K562 (cell line): ENCODE measurements at regions not wholly inside any gene's neighbourhood (a gene's known extent, or its start where the extent isn't known, plus 50 kb on each side); places are given as distances from the start of the nearest gene placed in this dataset.

Source experiments
- ATAC-seq: fragments of 200-7000 bp; cut with Tn5 transposase; 3 replicates; pipeline ENCODE4 v1.9.1; 2020; ENCODE audit warnings: moderate library complexity
- BruUV-seq: library from RNA; stranded (reverse); fragments of 400-500 nt; replicated peaks from 2 replicates; lab custom pipeline; 2021; lab: Mats Ljungman, UMichigan
- CTCF ChIA-PET: fragments of 300-600 bp; formaldehyde crosslinking; extraction: SDS; loops from one replicate; lab custom pipeline; 2021; ENCODE audit warnings: low intra/inter-chr PET ratio; lab: Yijun Ruan, JAX
- POLR2A ChIA-PET: fragments of 300-600, 350-650 bp; sonication (Branson Sonifier 250); formaldehyde crosslinking; extraction: SDS; loops from one replicate; lab custom pipeline; 2021; ENCODE audit warnings: antibody characterized with exemption, inconsistent platforms; lab: Yijun Ruan, JAX
- DNase-seq, 4 experiments: peaks; one replicate each; pipeline versions ENCODE4 v3.0.0 to v3.0.0-alpha.2; 2011 to 2018; ENCODE audit warnings: low spot score in 3 of 4, mixed read lengths in 3 of 4; ENCODE audit errors: extremely low read depth in 1 of 4
- FAIRE-seq: peaks from 2 replicates; lab custom pipeline; 2011; peaks lifted over from hg19 to GRCh38; lab: Jason Lieb, UNC
- H2AFZ ChIP-seq: 2 replicates; pipeline ENCODE4 v1.6.0; 2011; ENCODE audit warnings: low read depth, low read length, control low read depth, inconsistent platforms
- H3K27ac ChIP-seq: fragments of 200-600 bp; 3 replicates; pipeline ENCODE4 v1.8.0; 2011; ENCODE audit warnings: low read depth, mild to moderate bottlenecking, control low read depth, inconsistent platforms, low read length, moderate library complexity, mixed read lengths; ENCODE audit errors: extremely low read depth
- H3K27me3 ChIP-seq, 2 experiments: fragments of 300-600 bp in 1 of 2; 2 replicates in 1 of 2; 3 replicates in 1 of 2; pipeline versions ENCODE4 v1.6.0 to v1.8.0; 2011; ENCODE audit warnings: inconsistent platforms in 2 of 2, low read length in 2 of 2, mild to moderate bottlenecking in 1 of 2, mixed read lengths in 1 of 2, moderate library complexity in 1 of 2; ENCODE audit not compliant: control insufficient read depth in 2 of 2, insufficient read depth in 2 of 2
- H3K36me3 ChIP-seq: fragments of 300-600 bp; 3 replicates; pipeline ENCODE4 v1.8.0; 2011; ENCODE audit warnings: mild to moderate bottlenecking, low read length, inconsistent platforms; ENCODE audit not compliant: control insufficient read depth, insufficient read depth
- H3K4me1 ChIP-seq, 2 experiments: fragments of 200-600 bp in 1 of 2; replicated peaks in 1 of 2; 2 replicates in 1 of 2; 3 replicates in 1 of 2; pipeline versions ENCODE4 v1.5.1 to v1.8.0; 2011; ENCODE audit warnings: inconsistent platforms in 2 of 2, low read length in 2 of 2, mild to moderate bottlenecking in 1 of 2, mixed read lengths in 1 of 2, moderate library complexity in 1 of 2; ENCODE audit not compliant: control insufficient read depth in 2 of 2, insufficient read depth in 2 of 2
- H3K4me2 ChIP-seq: 2 replicates; pipeline ENCODE4 v1.6.1; 2011; ENCODE audit warnings: low read length, control low read depth, inconsistent platforms, mixed read lengths; ENCODE audit not compliant: insufficient read depth
- H3K4me3 ChIP-seq: fragments of 200-600 bp; sonication (generic), shearing (Covaris generic); 2 replicates; pipeline ENCODE4 v1.5.1; 2016; ENCODE audit warnings: control low read depth, inconsistent platforms
- H3K79me2 ChIP-seq: fragments of 200-600 bp; 3 replicates; pipeline ENCODE4 v1.8.0; 2011; ENCODE audit warnings: low read length, inconsistent platforms; ENCODE audit not compliant: control insufficient read depth, insufficient read depth
- H3K9ac ChIP-seq, 2 experiments: 2 replicates each; pipeline versions ENCODE4 v1.6.0 to v1.6.1; 2011; ENCODE audit warnings: low read depth in 2 of 2, low read length in 2 of 2, control low read depth in 1 of 2, inconsistent platforms in 1 of 2, mild to moderate bottlenecking in 1 of 2, mixed read lengths in 1 of 2; ENCODE audit not compliant: insufficient read depth in 1 of 2
- H3K9me1 ChIP-seq: one replicate; pipeline ENCODE4 v1.6.0; 2011; ENCODE audit warnings: inconsistent platforms, mild to moderate bottlenecking, low read length, moderate library complexity; ENCODE audit not compliant: control insufficient read depth, insufficient read depth
- H3K9me3 ChIP-seq: replicated peaks from 2 replicates; pipeline ENCODE4 v1.5.1; 2011; ENCODE audit warnings: low read depth, low read length, inconsistent platforms; ENCODE audit not compliant: control insufficient read depth, insufficient read depth
- H4K20me1 ChIP-seq: replicated peaks from 2 replicates; pipeline ENCODE4 v1.6.1; 2011; ENCODE audit warnings: low read length, inconsistent platforms, mixed read lengths; ENCODE audit not compliant: control insufficient read depth, insufficient read depth
- EP300 ChIP-seq: IDR thresholded peaks from 2 replicates; pipeline ENCODE4 v1.6.1; 2012; ENCODE audit warnings: low read length, improper control_type of control experiment
- EWSR1 ChIP-seq: fragments of 450-650 bp; IDR thresholded peaks from 2 replicates; pipeline ENCODE4 v1.6.1; 2018; ENCODE audit warnings: borderline replicate concordance, mild to moderate bottlenecking, low read depth, moderate library complexity; ENCODE audit not compliant: partially characterized antibody
- GTF2E2 ChIP-seq: fragments of 200-800 bp; sonication (Bioruptor generic); IDR thresholded peaks from 2 replicates; pipeline ENCODE4 v1.6.1; 2016; ENCODE audit warnings: missing genetic modification characterization, missing compliant biosample characterization
- NRF1 ChIP-seq, 2 experiments: fragments of 450-650 bp; IDR thresholded peaks in 1 of 2; conservative IDR thresholded peaks in 1 of 2; 2 replicates each; pipeline ENCODE4 v1.6.1; 2014; ENCODE audit warnings: mild to moderate bottlenecking in 2 of 2
- PHF20 ChIP-seq: fragments of 450-650 bp; IDR thresholded peaks from 2 replicates; pipeline ENCODE4 v1.6.1; 2018; ENCODE audit not compliant: partially characterized antibody
- PHF21A ChIP-seq: fragments of 450-650 bp; IDR thresholded peaks from 2 replicates; pipeline ENCODE4 v1.6.1; 2017; ENCODE audit warnings: low read depth, borderline replicate concordance
- POU5F1 ChIP-seq: fragments of 150-350 bp; IDR thresholded peaks from 2 replicates; pipeline ENCODE4 v1.6.1; 2014; ENCODE audit warnings: borderline replicate concordance, low read length, low read depth, mild to moderate bottlenecking; ENCODE audit not compliant: partially characterized antibody
- REST ChIP-seq, 2 experiments: fragments of 450-650 bp; formaldehyde crosslinking in 1 of 2; IDR thresholded peaks; 2 replicates each; pipeline versions ENCODE4 v1.4.0 to v1.6.1; 2014 to 2020; ENCODE audit warnings: mild to moderate bottlenecking in 2 of 2, borderline replicate concordance in 1 of 2, low read depth in 1 of 2
- RFX5 ChIP-seq: IDR thresholded peaks from 2 replicates; pipeline ENCODE4 v1.6.1; 2011; ENCODE audit warnings: low read depth, mild to moderate bottlenecking, improper control_type of control experiment, low read length
- SETDB1 ChIP-seq: IDR thresholded peaks from one replicate; pipeline ENCODE4 v1.6.1; 2012; ENCODE audit warnings: low read length, control low read depth, inconsistent platforms
- SMARCA4 ChIP-seq: fragments of 450-650 bp; IDR thresholded peaks from 2 replicates; pipeline ENCODE4 v1.6.1; 2016
- SREBF1 ChIP-seq: fragments of 150-350 bp; IDR thresholded peaks from 2 replicates; pipeline ENCODE4 v1.6.1; 2014; ENCODE audit warnings: antibody characterized with exemption, low read depth, low read length, borderline replicate concordance
- U2AF2 ChIP-seq: fragments of 200-400 bp; formaldehyde crosslinking; optimal IDR thresholded peaks from 2 replicates; pipeline ENCODE3; 2017; ENCODE audit warnings: low read depth, mild to moderate bottlenecking, low read length
- ZNF140 ChIP-seq: fragments of 250-450 bp; sonication (Bioruptor Pico); IDR thresholded peaks from 2 replicates; pipeline ENCODE4 v1.8.0; 2021; ENCODE audit warnings: moderate library complexity, mild to moderate bottlenecking, inconsistent platforms
- ZNF175 ChIP-seq: fragments of 200-800 bp; sonication (Bioruptor generic); IDR thresholded peaks from 2 replicates; pipeline ENCODE4 v1.6.1; 2016; ENCODE audit warnings: low read depth, mild to moderate bottlenecking, missing genetic modification characterization, missing compliant biosample characterization
- WGBS: fragments of 100-300 bp; shearing (Covaris generic); methylation state at CpG from one replicate; pipeline ENCODE4 v1.1.6; 2016; ENCODE audit warnings: low coverage, mixed read lengths; ENCODE audit not compliant: insufficient coverage; ENCODE audit errors: missing lambda C conversion rate; 5-methylcytosine and 5-hydroxymethylcytosine counted together
- in situ Hi-C: fragments of 300-500 bp; cut with MboI; formaldehyde crosslinking; loops from 4 replicates; pipeline ENCODE4 v1.15.0; 2018; ENCODE audit warnings: inconsistent platforms, mixed read lengths
- intact Hi-C: fragments of 100-400 bp; cut with micrococcal nuclease; formaldehyde crosslinking; loops from 2 replicates; pipeline ENCODE4 v1.14.2; 2022

- no TSS peak for BruUV-seq
- H3K4me3 ChIP-seq: no peak overlapping the region
- ChIA-PET CTCF (no interaction called here), POLR2A (no interaction called here)
- TF ChIP-seq NRF1 (conservative IDR thresholded peaks at IDR 0.05 in 1 of 2, IDR thresholded peaks at IDR 0.05 in 1 of 2) (no peak), U2AF2 (no peak), RFX5 (no peak), PHF21A (no peak), POU5F1 (no peak), EWSR1 (no peak), ZNF175 (CRISPR knock-in tag) (no peak), EP300 (no peak), REST (IDR thresholded peaks at IDR 0.05; ENCODE audit: borderline replicate concordance) (no peak), REST (CRISPR knock-in tag; IDR thresholded peaks at IDR 0.05; ENCODE audit: low read depth) (no peak), SETDB1 (no peak), PHF20 (no peak), ZNF140 (no peak), SREBF1 (no peak), SMARCA4 (no peak), GTF2E2 (no peak)
- no peaks in the 10 kb centered on the region for H3K9me1 ChIP-seq
- 0% methylated on average over 4 of the region's 4 CpGs for WGBS
- DNase-seq: no peak
- no peaks in the 10 kb centered on the region for H3K4me1 ChIP-seq
- no peaks in the 10 kb centered on the region for H4K20me1 ChIP-seq
- H3K9ac ChIP-seq: no peak overlapping the region
- no peaks in the 10 kb centered on the region for H3K36me3 ChIP-seq
- no peaks in the 10 kb centered on the region; a peak in 1 of 5 replicates for H3K27me3 ChIP-seq
- no peak overlapping the region for H3K27ac ChIP-seq
- no peak overlapping the region for H2AFZ ChIP-seq
- no peak overlapping the region for H3K4me2 ChIP-seq
- in situ Hi-C loops: no loop called here
- intact Hi-C loops: no loop called here
- H3K9me3 ChIP-seq: no peaks in the 10 kb centered on the region
- no peaks in the 10 kb centered on the region for H3K79me2 ChIP-seq
- ATAC-seq: no peak
- FAIRE-seq: no peak
Measured at GRCh38 chr14:56061051-56061450, 57.2 kb upstream of the PELI2 start.
